HG03575 (cell line): ENCODE measurements at regions not wholly inside any gene's neighbourhood (a gene's known extent, or its start where the extent isn't known, plus 50 kb on each side); places are given as distances from the start of the nearest gene placed in this dataset.
"Not testable (repeated sequence)": the region's sequence is repeated elsewhere in the genome, so short reads cannot be mapped to it uniquely, and the experiment has no call there.

Experiments
- ATAC-seq: cut with Tn5 transposase; IDR thresholded peaks from one replicate; pipeline ENCODE4 v1.9.1; 2021; ENCODE audit not compliant: unreplicated experiment, insufficient number of reproducible peaks, low FRiP score; ENCODE audit errors: extremely low read depth

- no peak for ATAC-seq
These were observed 118.9 kb downstream of the CEP44 start for GRCh38 chr4:174402470-174403176.

DNA sequence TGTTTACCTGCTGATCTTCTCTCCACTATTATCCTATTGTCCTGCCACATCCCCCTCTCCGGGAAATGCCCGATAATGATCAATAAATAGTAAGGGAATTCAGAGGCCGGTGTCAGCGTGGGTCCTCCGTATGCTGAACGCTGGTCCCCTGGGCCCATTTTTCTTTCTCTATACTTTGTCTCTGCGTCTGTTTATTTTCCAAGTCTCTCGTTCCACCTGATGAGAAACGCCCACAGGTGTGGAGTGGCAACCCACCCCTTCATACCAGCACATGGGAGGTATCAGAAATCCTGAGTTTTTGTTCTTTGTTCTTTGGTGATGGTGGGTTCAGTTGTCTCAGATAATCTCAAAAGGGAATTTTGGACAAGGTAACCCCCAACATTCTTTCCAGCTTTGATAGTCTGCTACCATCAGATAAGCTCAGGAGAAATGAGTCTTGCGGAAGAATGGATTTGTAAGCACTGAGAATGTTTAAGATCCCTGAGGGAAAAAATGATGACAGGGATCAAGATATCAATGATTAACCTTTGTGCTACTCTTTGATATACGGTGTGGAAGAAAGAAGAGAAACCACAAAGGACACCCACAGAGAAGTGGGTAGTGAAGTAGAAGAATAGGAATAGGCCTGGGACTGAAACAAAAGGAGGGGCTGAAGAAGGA is 117.9 kb downstream of the CEP44 start:
- ATAC-seq: no peak

DNA sequence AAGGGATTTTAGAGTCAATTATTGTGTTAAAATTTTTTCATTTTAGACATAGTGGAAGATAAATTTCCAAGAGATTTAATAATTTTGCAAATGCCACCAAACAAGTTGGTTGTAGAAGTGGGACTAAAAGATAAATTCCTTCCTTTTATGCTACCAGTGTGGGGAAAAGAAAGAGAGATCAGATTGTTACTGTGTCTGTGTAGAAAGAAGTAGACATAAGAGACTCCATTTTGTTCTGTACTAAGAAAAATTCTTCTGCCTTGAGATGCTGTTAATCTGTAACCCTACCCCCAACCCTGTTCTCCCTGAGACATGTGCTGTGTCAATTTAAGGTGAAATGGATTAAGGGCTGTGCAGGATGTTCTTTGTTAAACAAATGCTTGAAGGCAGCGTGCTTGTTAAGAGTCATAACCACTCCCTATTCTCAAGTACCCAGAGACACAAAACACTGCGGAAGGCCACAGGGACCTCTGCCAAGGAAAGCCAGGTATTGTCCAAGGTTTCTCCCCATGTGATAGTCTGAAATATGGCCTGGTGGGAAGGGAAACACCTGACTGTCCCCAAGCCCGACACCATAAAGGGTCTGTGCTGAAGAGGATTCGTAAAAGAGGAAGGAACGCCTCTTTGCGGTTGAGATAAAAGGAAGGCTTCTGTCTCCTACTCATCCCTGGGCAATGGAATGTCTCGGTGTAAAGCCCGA is 117.0 kb downstream of the CEP44 start:
- ATAC-seq: not testable (repeated sequence)

DNA sequence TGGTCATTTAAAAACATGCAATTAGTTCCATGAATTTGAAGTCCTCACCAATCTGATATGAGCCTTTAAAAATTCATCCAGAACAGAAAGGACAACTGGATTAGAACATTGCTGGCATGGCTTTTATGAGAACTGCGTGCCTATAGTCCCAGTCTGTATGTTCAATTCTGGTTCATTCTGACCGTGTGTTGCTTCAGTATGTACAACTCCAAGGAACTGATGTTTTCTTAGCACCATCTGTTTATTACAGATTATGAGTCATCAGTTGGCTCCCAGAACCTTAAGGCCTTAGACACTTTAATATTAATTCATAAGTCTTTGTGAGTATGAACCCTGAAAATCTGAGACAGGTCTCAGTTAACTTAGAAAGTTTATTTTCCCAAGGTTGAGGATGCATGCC is 115.0 kb downstream of the CEP44 start:
- no peak for ATAC-seq

DNA sequence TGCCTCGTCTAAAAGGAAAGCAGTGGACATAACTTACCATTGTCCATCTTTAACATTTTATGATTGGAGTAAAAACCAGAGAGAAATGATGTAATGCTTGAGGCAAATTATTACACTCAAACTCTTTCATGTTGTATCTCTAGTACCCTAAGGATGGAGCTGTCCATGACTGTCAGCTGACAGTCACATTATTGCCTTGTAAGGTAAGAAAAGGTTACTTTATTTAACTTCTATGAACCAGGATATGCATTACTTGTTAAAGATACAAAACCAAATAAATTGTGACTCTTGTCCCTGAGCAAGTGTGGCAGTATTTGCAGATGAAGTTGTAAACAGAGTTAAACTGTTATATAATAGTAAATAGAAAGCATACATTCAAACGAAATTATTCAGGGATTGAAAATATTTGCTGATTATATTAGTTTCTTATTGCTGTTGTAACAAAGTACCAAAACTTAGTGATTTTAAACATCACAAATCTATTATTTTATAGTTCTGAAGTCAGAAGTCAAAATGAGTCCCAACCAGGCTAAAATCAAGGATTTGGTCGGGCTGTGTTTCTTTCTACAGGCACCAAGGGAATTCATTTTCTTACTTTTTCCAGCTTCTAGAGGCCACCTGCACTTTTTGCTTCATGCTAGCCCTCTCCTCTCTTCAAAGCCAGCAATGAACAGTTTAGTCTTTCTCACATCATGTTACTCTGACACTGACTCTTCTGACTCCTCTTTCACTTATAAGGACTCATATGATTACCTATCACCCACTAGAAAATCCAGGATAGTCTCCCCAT is 113.8 kb downstream of the CEP44 start:
- no peak for ATAC-seq

- ATAC-seq: no peak
These were observed 112.9 kb downstream of the CEP44 start for GRCh38 chr4:174396599-174397110.

- ATAC-seq: no peak
These were observed 111.2 kb downstream of the CEP44 start for GRCh38 chr4:174394915-174395314.

DNA sequence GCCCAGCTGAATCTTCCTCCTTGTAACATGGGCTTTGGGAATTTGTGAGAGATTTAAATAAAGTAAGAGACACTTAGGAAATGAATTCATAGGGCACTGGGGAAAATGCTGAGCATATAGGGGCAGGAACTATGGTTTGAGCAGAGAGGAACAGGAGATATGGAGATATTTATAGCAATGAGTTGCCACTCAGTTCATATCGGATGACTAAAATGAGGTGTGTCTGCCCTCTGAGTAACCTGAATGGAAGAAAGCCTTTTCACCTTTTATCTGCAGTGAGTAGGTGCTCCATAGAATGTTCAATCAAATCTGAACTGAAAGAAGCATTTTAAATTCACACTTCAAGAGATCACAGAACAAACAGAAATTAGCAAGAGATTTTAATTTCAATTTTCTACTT is 105.7 kb downstream of the CEP44 start:
- ATAC-seq: no peak

DNA sequence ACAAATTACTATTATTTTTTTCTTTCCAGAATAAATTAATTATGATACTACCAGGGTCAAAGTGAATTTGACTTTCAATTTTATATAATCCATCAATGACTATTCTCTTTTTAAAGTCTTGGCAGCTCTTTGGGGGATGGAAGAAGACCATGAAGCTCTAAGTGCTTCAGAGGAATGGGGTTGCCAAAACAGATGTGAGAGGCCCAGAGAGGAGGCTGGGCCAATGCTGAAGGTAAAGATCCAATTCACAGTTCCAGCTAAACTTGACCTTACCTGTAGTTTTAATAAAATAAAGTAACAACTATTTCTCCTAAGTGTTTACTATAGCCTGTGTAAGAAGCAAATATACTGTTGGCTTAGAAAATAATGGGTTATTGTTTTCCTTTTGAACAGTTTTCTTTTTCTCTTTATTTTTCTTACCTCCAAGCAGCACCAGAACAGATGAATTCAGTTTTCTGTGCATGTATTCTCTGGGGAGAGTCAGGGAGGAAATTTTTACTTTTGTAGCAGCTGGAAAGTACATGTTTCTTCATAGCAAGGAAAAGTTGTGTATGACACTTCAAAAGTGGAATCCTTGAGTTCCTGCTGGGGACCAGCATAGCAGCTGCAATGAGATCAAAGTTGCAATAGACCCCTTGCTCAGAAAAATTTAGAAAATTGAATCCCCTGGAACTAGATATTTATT is 104.9 kb downstream of the CEP44 start:
- no peak for ATAC-seq

DNA sequence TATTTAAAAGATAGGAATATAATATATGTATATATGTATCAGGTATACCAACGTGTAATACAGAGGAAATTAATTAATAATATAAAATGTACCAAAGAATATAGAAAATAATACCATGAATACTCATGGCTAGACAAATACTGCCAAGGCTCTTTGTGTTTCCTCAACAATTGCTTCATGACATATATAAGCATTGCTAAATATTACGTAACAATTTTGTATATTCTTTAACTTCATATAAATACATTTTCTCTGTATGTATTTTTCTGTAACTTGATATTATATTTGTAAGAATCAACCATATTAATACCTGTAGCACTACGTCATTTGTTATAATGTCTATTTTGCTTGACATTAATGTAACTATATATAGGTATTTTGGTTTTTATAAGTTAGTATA is 104.0 kb downstream of the CEP44 start:
- no peak for ATAC-seq

GRCh38 chr4:174387143-174387542 is 103.4 kb downstream of the CEP44 start:
- no peak for ATAC-seq

DNA sequence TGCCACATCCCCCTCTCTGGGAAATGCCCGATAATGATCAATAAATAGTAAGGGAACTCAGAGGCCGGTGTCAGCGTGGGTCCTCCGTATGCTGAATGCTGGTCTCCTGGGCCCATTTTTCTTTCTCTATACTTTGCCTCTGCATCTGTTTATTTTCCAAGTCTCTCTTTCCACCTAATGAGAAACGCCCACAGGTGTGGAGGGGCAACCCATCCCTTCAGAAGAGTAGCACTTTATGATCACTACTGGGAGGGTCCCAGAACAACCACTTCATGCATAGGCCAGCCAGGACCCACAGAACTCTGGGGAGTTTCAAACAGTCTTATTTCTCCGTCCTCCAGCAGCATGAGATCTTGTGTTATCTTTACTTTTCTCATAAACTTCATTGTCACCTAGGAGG is 100.1 kb downstream of the CEP44 start:
- ATAC-seq: no peak

DNA sequence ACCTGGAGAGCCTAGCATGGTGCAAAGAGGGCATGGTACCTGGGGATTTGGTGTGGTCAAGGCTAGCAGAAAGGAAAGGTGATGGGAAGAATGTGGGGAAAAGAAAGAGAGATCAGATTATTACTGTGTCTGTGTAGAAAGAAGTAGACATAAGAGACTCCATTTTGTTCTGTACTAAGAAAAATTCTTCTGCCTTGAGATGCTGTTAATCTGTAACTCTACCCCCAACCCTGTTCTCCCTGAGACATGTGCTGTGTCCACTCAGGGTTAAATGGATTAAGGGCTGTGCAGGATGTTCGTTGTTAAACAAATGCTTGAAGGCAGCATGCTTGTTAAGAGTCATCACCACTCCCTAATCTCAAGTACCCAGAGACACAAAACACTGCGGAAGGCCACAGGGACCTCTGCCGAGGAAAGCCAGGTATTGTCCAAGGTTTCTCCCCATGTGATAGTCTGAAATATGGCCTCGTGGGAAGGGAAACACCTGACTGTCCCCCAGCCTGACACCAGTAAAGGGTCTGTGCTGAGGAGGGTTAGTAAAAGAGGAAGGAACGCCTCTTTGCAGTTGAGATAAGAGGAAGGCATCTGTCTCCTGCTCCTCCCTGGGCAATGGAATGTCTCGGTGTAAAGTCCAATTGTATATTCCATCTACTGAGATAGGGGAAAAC is 99.4 kb downstream of the CEP44 start:
- not testable (repeated sequence) for ATAC-seq
